HCEC 1CT (cell line): ENCODE measurements at regions not wholly inside any gene's neighbourhood (a gene's known extent, or its start where the extent isn't known, plus 50 kb on each side); places are given as distances from the start of the nearest gene placed in this dataset.

ENCODE experiments used
- DNase-seq: peaks from one replicate; pipeline ENCODE4 v3.0.0-alpha.2; 2017

- no peak for DNase-seq
Observed at GRCh38 chr4:182174979-182175378, 68.2 kb upstream of the TENM3 start.

- no peak for DNase-seq
Observed at GRCh38 chr4:182175788-182176519, 67.2 kb upstream of the TENM3 start.

GRCh38 chr4:182177166-182177565 lies 66.0 kb upstream of the TENM3 start:
- no peak for DNase-seq

GRCh38 chr4:182179105-182179504 lies 64.1 kb upstream of the TENM3 start:
- peak; percentile 58 for DNase-seq

GRCh38 chr4:182179751-182180150 lies 63.5 kb upstream of the TENM3 start:
- no peak for DNase-seq

- DNase-seq: no peak
Observed at GRCh38 chr4:182185491-182185890, 57.7 kb upstream of the TENM3 start.

- no peak for DNase-seq
Observed at GRCh38 chr4:182187674-182188073, 55.5 kb upstream of the TENM3 start.

GRCh38 chr4:182188622-182189021 lies 54.6 kb upstream of the TENM3 start:
- peak; percentile 68 for DNase-seq

- DNase-seq: peak; percentile 80
Observed at GRCh38 chr4:182189103-182189878, 53.9 kb upstream of the TENM3 start.

- no peak for DNase-seq
Observed at GRCh38 chr4:182190306-182190705, 52.9 kb upstream of the TENM3 start.

- DNase-seq: no peak
Observed at GRCh38 chr4:182192511-182193181, 50.6 kb upstream of the TENM3 start.

- no peak for DNase-seq
Observed at GRCh38 chr4:182193311-182193710, 49.9 kb upstream of the TENM3 start.
